Neutrophil (primary cell): ENCODE measurements at regions not wholly inside any gene's neighbourhood (a gene's known extent, or its start where the extent isn't known, plus 50 kb on each side); places are given as distances from the start of the nearest gene placed in this dataset.

Experiments used
- H3K27ac ChIP-seq: fragments of 200-600 bp; sonication (generic); 2 replicates; pipeline ENCODE4 v1.5.1; 2016; ENCODE audit warnings: mild to moderate bottlenecking, moderate library complexity
- H3K27me3 ChIP-seq: fragments of 200-600 bp; sonication (generic); 2 replicates; pipeline ENCODE4 v1.6.0; 2016; ENCODE audit warnings: mild to moderate bottlenecking
- H3K36me3 ChIP-seq: fragments of 200-600 bp; sonication (generic); 2 replicates; pipeline ENCODE4 v1.5.1; 2017
- H3K4me1 ChIP-seq, 2 experiments: fragments of 200-600 bp in 1 of 2; sonication (generic) in 1 of 2; 1 replicate in 1 of 2; 2 replicates in 1 of 2; pipeline versions ENCODE4 v1.5.1 to v1.6.1; 2013 to 2016; ENCODE audit warnings: low read depth in 1 of 2, low read length in 1 of 2, mild to moderate bottlenecking in 1 of 2, moderate library complexity in 1 of 2; ENCODE audit not compliant: control insufficient read depth in 1 of 2, insufficient read depth in 1 of 2
- H3K4me3 ChIP-seq, 2 experiments: fragments of 200-600 bp in 1 of 2; sonication (generic) in 1 of 2; 1 replicate in 1 of 2; 2 replicates in 1 of 2; pipeline ENCODE4 v1.5.1; 2013 to 2016; ENCODE audit warnings: low read depth in 1 of 2, low read length in 1 of 2, mild to moderate bottlenecking in 1 of 2, moderate library complexity in 1 of 2
- H3K9me3 ChIP-seq: fragments of 200-600 bp; sonication (generic); 2 replicates; pipeline ENCODE4 v1.5.1; 2016
- CTCF ChIP-seq: fragments of 200-600 bp; sonication (generic); IDR thresholded peaks from 2 replicates; pipeline ENCODE4 v1.5.1; 2016; ENCODE audit warnings: antibody characterized with exemption

- Histone ChIP-seq H3K4me3 (no peak overlapping the region), H3K36me3 (no peaks in the 10 kb centered on the region), H3K27ac (no peak overlapping the region), H3K9me3 (no peaks in the 10 kb centered on the region), H3K4me1 (no peaks in the 10 kb centered on the region), H3K27me3 (no peaks in the 10 kb centered on the region)
- TF ChIP-seq CTCF = no peak
Observed at GRCh38 chr9:86679909-86680308, 267.4 kb downstream of the GAS1 start.

GRCh38 chr9:86676396-86676795, 270.9 kb downstream of the GAS1 start:
- H3K9me3 ChIP-seq = no peaks in the 10 kb centered on the region
- TF ChIP-seq CTCF = no peak
- no peaks in the 10 kb centered on the region for H3K36me3 ChIP-seq
- no peak overlapping the region for H3K27ac ChIP-seq
- no peaks in the 10 kb centered on the region for H3K27me3 ChIP-seq
- H3K4me3 ChIP-seq = no peak overlapping the region
- H3K4me1 ChIP-seq = no peaks in the 10 kb centered on the region

- no peak for TF ChIP-seq CTCF
- no peaks in the 10 kb centered on the region for H3K4me1 ChIP-seq
- no peak overlapping the region for H3K4me3 ChIP-seq
- H3K27me3 ChIP-seq = no peaks in the 10 kb centered on the region
- H3K9me3 ChIP-seq = no peaks in the 10 kb centered on the region
- H3K36me3 ChIP-seq = no peaks in the 10 kb centered on the region
- H3K27ac ChIP-seq = no peak overlapping the region
Observed at GRCh38 chr9:86675805-86676204, 271.5 kb downstream of the GAS1 start.

- no peak for TF ChIP-seq CTCF
Observed at GRCh38 chr9:86674487-86674886, 272.8 kb downstream of the GAS1 start.

GRCh38 chr9:86672966-86673365, 274.3 kb downstream of the GAS1 start:
- H3K4me1 ChIP-seq = no peaks in the 10 kb centered on the region
- H3K9me3 ChIP-seq = no peaks in the 10 kb centered on the region
- H3K27me3 ChIP-seq = no peaks in the 10 kb centered on the region
- H3K27ac ChIP-seq = no peak overlapping the region
- TF ChIP-seq CTCF = no peak
- no peak overlapping the region for H3K4me3 ChIP-seq
- H3K36me3 ChIP-seq = no peaks in the 10 kb centered on the region

More at GRCh38 chr9:86674487-86674886, 272.8 kb downstream of the GAS1 start:
- no peak overlapping the region for H3K27ac ChIP-seq
- H3K4me1 ChIP-seq = no peaks in the 10 kb centered on the region
- no peaks in the 10 kb centered on the region for H3K27me3 ChIP-seq
- no peaks in the 10 kb centered on the region for H3K9me3 ChIP-seq
- H3K4me3 ChIP-seq = no peak overlapping the region
- no peaks in the 10 kb centered on the region for H3K36me3 ChIP-seq

- Histone ChIP-seq H3K9me3 (no peaks in the 10 kb centered on the region), H3K27ac (no peak overlapping the region), H3K4me1 (no peaks in the 10 kb centered on the region), H3K36me3 (no peaks in the 10 kb centered on the region), H3K27me3 (no peaks in the 10 kb centered on the region), H3K4me3 (no peak overlapping the region)
- no peak for TF ChIP-seq CTCF
Observed at GRCh38 chr9:86672301-86672700, 275.0 kb downstream of the GAS1 start.
